Mesendoderm (in vitro differentiated cells): ENCODE measurements at regions not wholly inside any gene's neighbourhood (a gene's known extent, or its start where the extent isn't known, plus 50 kb on each side); places are given as distances from the start of the nearest gene placed in this dataset.

Experiments used
- DNase-seq: peaks from one replicate; pipeline ENCODE4 v3.0.0; 2013
- H2AK5ac ChIP-seq: 2 replicates; pipeline ENCODE4 v1.6.1; 2013; ENCODE audit warnings: low read length, inconsistent platforms
- H2BK120ac ChIP-seq: 2 replicates; pipeline ENCODE4 v1.6.1; 2013; ENCODE audit warnings: low read depth, mild to moderate bottlenecking, low read length, moderate library complexity, mixed read lengths
- H2BK15ac ChIP-seq: replicated peaks from 2 replicates; pipeline ENCODE4 v1.6.1; 2013; ENCODE audit warnings: low read depth, mild to moderate bottlenecking, moderate library complexity
- H2BK5ac ChIP-seq: 2 replicates; pipeline ENCODE4 v1.6.1; 2013; ENCODE audit warnings: low read length, inconsistent platforms
- H3K18ac ChIP-seq: 2 replicates; pipeline ENCODE4 v1.6.1; 2013; ENCODE audit warnings: mild to moderate bottlenecking, low read length, mixed read lengths
- H3K23ac ChIP-seq: one replicate; pipeline ENCODE4 v1.6.1; 2013; ENCODE audit warnings: low read length
- H3K27ac ChIP-seq: 2 replicates; pipeline ENCODE4 v1.5.1; 2013; ENCODE audit warnings: low read depth, mild to moderate bottlenecking, inconsistent platforms, low read length, moderate library complexity
- H3K27me3 ChIP-seq: 2 replicates; pipeline ENCODE4 v1.6.1; 2013; ENCODE audit warnings: low read length, control low read depth, mild to moderate bottlenecking, inconsistent platforms; ENCODE audit not compliant: insufficient read depth, poor library complexity
- H3K36me3 ChIP-seq: 2 replicates; pipeline ENCODE4 v1.6.1; 2013; ENCODE audit warnings: low read length, inconsistent platforms; ENCODE audit not compliant: control insufficient read depth, insufficient read depth
- H3K4ac ChIP-seq: one replicate; pipeline ENCODE4 v1.6.1; 2013; ENCODE audit warnings: low read depth, mild to moderate bottlenecking, low read length, moderate library complexity
- H3K4me1 ChIP-seq: 2 replicates; pipeline ENCODE4 v1.6.1; 2013; ENCODE audit warnings: low read depth, low read length, inconsistent platforms; ENCODE audit not compliant: control insufficient read depth
- H3K4me2 ChIP-seq: 2 replicates; pipeline ENCODE4 v1.6.1; 2013; ENCODE audit warnings: low read length
- H3K4me3 ChIP-seq: 2 replicates; pipeline ENCODE4 v1.5.1; 2013; ENCODE audit warnings: mild to moderate bottlenecking, low read length
- H3K56ac ChIP-seq: one replicate; pipeline ENCODE4 v1.6.1; 2013; ENCODE audit warnings: low read length
- H3K79me1 ChIP-seq: 2 replicates; pipeline ENCODE4 v1.6.1; 2013; ENCODE audit warnings: low read length, inconsistent platforms
- H3K79me2 ChIP-seq: 2 replicates; pipeline ENCODE4 v1.6.1; 2013; ENCODE audit warnings: mild to moderate bottlenecking, low read length; ENCODE audit not compliant: control insufficient read depth, insufficient read depth
- H3K9ac ChIP-seq: 2 replicates; pipeline ENCODE4 v1.6.1; 2013; ENCODE audit warnings: low read length, inconsistent platforms
- H4K5ac ChIP-seq: one replicate; pipeline ENCODE4 v1.6.1; 2013; ENCODE audit warnings: low read length
- H4K8ac ChIP-seq: one replicate; pipeline ENCODE4 v1.6.1; 2013; ENCODE audit warnings: low read depth, mild to moderate bottlenecking, control low read depth, low read length, moderate library complexity
- WGBS: extraction: QIAGEN DNeasy Blood & Tissue Kit; methylation state at CpG from one replicate; pipeline ENCODE4 v1.1.7; 2013; ENCODE audit warnings: low lambda C conversion rate, missing lambda C conversion rate; ENCODE audit not compliant: insufficient coverage; ENCODE audit errors: extremely low coverage; 5-methylcytosine and 5-hydroxymethylcytosine counted together

DNA sequence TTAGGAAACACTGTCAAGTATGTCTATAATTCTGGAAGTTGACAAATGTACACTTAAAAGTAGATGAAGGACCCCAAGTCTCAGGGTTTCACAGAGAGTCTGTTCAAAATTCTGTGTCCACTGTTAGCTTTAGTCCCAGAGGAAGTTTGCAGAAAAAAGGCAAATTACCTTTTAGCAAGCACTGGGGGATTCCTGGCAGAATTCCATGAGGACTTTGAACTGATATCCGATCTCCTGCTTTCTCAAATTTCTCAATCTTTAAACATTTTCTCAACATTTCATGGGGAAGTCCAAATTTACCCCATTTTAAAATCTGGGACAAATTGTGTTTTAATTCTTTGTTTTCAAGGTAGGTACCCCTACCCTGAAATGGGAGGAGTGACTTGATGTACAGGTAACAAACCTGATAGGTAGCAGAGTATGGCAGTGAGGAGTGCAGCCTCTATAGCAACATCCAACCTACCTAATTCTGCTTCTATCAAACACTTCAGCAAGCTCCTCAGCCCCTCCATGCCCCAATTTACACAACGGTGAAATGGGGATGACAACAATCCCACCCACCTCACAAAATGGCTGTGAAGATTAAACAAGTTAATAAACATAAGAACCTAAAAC lies 344.9 kb downstream of the OMA1 start:
- Histone ChIP-seq H4K5ac (no peak overlapping the region), H3K56ac (no peak overlapping the region), H2BK5ac (no peak overlapping the region), H3K4me3 (no peak overlapping the region), H3K27me3 (no peaks in the 10 kb centered on the region), H3K23ac (no peak overlapping the region), H2AK5ac (no peak overlapping the region), H3K4me2 (no peak overlapping the region), H3K36me3 (no peaks in the 10 kb centered on the region), H3K79me2 (no peaks in the 10 kb centered on the region), H3K4me1 (no peaks in the 10 kb centered on the region), H3K79me1 (no peaks in the 10 kb centered on the region), H2BK120ac (no peak overlapping the region), H4K8ac (no peak overlapping the region), H3K4ac (no peak overlapping the region), H2BK15ac (no peak overlapping the region), H3K9ac (no peak overlapping the region), H3K27ac (no peak overlapping the region), H3K18ac (no peak overlapping the region)
- no CpG with 5 or more reads among the region's 2 CpGs for WGBS
- DNase-seq, result no peak

DNA sequence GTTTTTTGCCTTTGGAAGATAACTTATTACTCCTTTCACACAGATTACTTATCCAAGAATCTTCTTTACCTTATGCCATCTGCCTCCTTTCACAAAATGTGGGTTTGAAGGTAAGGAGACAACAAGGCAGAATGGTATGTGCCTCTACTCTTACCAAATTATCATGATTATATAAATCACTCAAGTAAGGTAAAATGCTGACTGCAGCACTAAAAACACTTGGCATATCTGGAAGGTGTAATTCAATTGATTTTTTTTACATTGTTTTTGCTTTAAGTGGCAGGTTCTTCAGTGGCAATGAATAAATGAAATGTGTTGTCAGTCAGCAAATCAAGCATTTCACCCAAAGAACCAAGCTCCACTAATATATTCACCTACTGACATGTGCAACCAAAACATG lies 346.1 kb downstream of the OMA1 start:
- Histone ChIP-seq H2BK15ac (no peak overlapping the region), H3K4me1 (no peaks in the 10 kb centered on the region), H3K79me1 (no peaks in the 10 kb centered on the region), H3K27me3 (no peaks in the 10 kb centered on the region), H2BK5ac (no peak overlapping the region), H3K36me3 (no peaks in the 10 kb centered on the region), H2AK5ac (no peak overlapping the region), H3K79me2 (no peaks in the 10 kb centered on the region), H3K4ac (no peak overlapping the region), H3K9ac (no peak overlapping the region), H3K18ac (no peak overlapping the region), H2BK120ac (no peak overlapping the region), H3K56ac (no peak overlapping the region), H3K27ac (no peak overlapping the region), H4K5ac (no peak overlapping the region), H3K4me3 (no peak overlapping the region), H3K4me2 (no peak overlapping the region), H4K8ac (no peak overlapping the region), H3K23ac (no peak overlapping the region)
- no peak for DNase-seq

DNA sequence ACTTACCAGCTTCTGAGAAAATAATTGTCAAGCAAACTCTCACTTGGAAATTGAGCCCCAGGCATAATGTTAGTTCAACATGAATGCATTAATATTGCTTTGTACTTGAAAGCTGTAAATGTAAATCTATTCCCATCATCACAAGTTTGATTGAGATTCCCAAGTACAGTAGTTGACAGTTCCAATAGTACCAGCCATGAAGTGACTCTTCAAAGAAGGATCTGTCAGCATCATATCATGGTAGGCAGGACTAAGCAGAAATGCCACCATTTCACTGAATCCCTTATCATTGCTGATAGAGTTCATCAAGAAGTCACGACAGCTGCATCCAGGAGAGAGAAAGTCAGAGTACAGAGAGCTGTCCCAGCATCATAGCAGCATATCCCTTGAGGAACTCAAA lies 348.7 kb downstream of the OMA1 start:
- H2BK15ac ChIP-seq, result no peak overlapping the region
- H4K8ac ChIP-seq, result no peak overlapping the region
- H3K4me1 ChIP-seq, result no peaks in the 10 kb centered on the region
- no peaks in the 10 kb centered on the region for H3K79me1 ChIP-seq
- no peak overlapping the region for H3K9ac ChIP-seq
- H3K36me3 ChIP-seq, result no peaks in the 10 kb centered on the region
- no peak overlapping the region for H2BK5ac ChIP-seq
- no CpG with 5 or more reads among the region's 1 CpG for WGBS
- no peak overlapping the region for H3K4ac ChIP-seq
- no peaks in the 10 kb centered on the region for H3K27me3 ChIP-seq
- H3K79me2 ChIP-seq, result no peaks in the 10 kb centered on the region
- H3K4me3 ChIP-seq, result no peak overlapping the region
- H3K56ac ChIP-seq, result no peak overlapping the region
- H2BK120ac ChIP-seq, result no peak overlapping the region
- no peak overlapping the region for H3K23ac ChIP-seq
- H2AK5ac ChIP-seq, result no peak overlapping the region
- H4K5ac ChIP-seq, result no peak overlapping the region
- H3K27ac ChIP-seq, result no peak overlapping the region
- DNase-seq, result no peak
- H3K4me2 ChIP-seq, result no peak overlapping the region
- H3K18ac ChIP-seq, result no peak overlapping the region

DNA sequence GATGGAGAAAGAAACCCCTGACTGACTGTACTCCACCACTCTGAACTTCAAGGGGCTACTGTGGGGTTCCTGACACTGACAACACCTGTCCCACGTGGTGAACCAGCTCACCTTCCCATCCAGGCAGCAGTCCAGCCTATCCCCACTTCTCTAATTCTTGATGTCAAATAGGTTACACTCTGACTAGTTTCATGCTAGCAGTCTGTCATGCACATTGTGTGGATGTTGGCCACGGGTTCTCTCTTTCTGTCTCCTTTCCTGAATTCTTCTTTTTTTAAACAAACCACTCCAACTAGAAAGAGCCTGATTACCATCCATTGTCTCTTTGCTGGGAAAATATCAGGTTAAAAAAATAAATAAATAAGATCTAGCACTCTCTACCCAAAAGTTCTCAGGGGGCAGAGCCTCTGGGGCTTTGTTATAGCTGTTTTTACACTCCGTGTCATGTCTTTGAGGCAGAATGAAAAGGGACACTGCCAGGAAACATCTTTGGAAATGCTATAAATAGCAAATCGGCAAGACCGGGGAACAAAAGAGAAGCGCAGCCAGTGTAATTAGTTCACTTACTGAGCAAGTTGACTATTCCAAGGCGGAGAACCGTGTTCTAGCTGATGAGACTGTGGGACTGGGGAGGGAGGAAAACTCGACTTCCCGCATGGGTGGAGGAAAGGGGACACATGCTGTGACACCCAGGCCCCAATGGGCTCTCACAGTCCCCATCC lies 356.1 kb downstream of the OMA1 start:
- H3K4me2 ChIP-seq, result no peak overlapping the region
- no peaks in the 10 kb centered on the region for H3K79me1 ChIP-seq
- no peaks in the 10 kb centered on the region for H3K79me2 ChIP-seq
- H3K4me1 ChIP-seq, result no peaks in the 10 kb centered on the region
- H3K27ac ChIP-seq, result no peak overlapping the region
- H3K56ac ChIP-seq, result no peak overlapping the region
- no peak overlapping the region for H3K23ac ChIP-seq
- H3K9ac ChIP-seq, result no peak overlapping the region
- no peak overlapping the region for H2BK120ac ChIP-seq
- H4K5ac ChIP-seq, result no peak overlapping the region
- no peak overlapping the region for H2BK5ac ChIP-seq
- H3K27me3 ChIP-seq, result no peaks in the 10 kb centered on the region
- no CpG with 5 or more reads among the region's 10 CpGs for WGBS
- H3K36me3 ChIP-seq, result no peaks in the 10 kb centered on the region
- no peak overlapping the region for H2AK5ac ChIP-seq
- H4K8ac ChIP-seq, result no peak overlapping the region
- no peak for DNase-seq
- no peak overlapping the region for H3K18ac ChIP-seq
- H3K4ac ChIP-seq, result no peak overlapping the region
- no peak overlapping the region for H2BK15ac ChIP-seq
- H3K4me3 ChIP-seq, result no peak overlapping the region

DNA sequence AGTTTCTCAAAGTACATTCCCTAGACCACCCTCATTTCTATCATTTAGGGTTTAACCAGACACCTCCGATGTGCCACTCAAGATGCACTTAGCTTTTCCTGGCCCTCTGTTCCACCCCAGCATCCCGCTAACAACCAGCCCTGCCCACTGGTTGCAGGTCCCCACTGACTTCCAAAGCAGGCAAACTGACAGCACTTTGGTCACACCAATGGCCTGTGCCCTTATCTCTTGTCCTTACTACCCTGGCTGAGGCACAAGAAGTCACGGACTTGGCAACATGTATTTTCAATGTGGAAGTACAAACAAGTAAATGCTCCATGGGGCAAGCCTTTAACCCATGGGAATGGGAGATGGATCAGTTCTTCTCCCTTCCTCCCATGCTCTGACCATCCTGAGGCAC lies 357.1 kb downstream of the OMA1 start:
- Histone ChIP-seq H4K8ac (no peak overlapping the region), H4K5ac (no peak overlapping the region), H3K27me3 (no peaks in the 10 kb centered on the region), H2BK120ac (no peak overlapping the region), H3K79me1 (no peaks in the 10 kb centered on the region), H3K56ac (no peak overlapping the region), H2BK15ac (no peak overlapping the region), H3K36me3 (no peaks in the 10 kb centered on the region), H3K27ac (no peak overlapping the region), H3K9ac (no peak overlapping the region), H2AK5ac (no peak overlapping the region), H3K79me2 (no peaks in the 10 kb centered on the region), H3K4me3 (no peak overlapping the region), H3K4me1 (no peaks in the 10 kb centered on the region), H3K4ac (no peak overlapping the region), H2BK5ac (no peak overlapping the region), H3K18ac (no peak overlapping the region), H3K23ac (no peak overlapping the region), H3K4me2 (no peak overlapping the region)
- no CpG with 5 or more reads among the region's 3 CpGs for WGBS
- no peak for DNase-seq

DNA sequence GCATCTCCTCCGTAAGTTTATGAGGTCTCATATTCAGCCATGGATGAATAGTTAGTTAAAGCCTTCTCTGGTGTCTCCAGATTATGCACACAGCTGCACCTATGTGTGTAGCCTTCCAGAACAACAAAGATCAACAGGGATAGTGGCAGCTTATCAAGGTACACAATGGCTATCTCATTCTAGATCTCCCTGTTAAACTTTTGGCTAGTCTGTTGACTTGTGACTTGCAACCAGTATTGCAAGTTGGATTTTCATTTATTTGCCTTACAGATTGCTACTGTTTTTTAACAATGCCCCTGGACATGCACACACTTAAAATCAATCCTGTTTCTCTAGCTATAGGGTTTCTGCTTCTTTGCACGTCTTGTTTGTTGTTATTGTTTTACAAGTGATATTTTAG lies 363.2 kb downstream of the OMA1 start:
- WGBS, result no CpG with 5 or more reads among the region's 2 CpGs
- Histone ChIP-seq H3K9ac (no peak overlapping the region), H3K4me3 (no peak overlapping the region)

More for the DNA sequence above, 363.2 kb downstream of the OMA1 start:
- Histone ChIP-seq H3K27me3 (no peaks in the 10 kb centered on the region), H3K4ac (no peak overlapping the region), H3K18ac (no peak overlapping the region), H3K56ac (no peak overlapping the region), H3K79me1 (no peaks in the 10 kb centered on the region), H2BK5ac (no peak overlapping the region), H3K79me2 (no peaks in the 10 kb centered on the region), H3K4me2 (no peak overlapping the region), H4K8ac (no peak overlapping the region), H3K27ac (no peak overlapping the region), H3K23ac (no peak overlapping the region), H3K4me1 (no peaks in the 10 kb centered on the region), H4K5ac (no peak overlapping the region), H2AK5ac (no peak overlapping the region), H3K36me3 (no peaks in the 10 kb centered on the region), H2BK15ac (no peak overlapping the region), H2BK120ac (no peak overlapping the region)
- no peak for DNase-seq
